Left kidney (tissue), 1 donor: ENCODE measurements at regions not wholly inside any gene's neighbourhood (a gene's known extent, or its start where the extent isn't known, plus 50 kb on each side); places are given as distances from the start of the nearest gene placed in this dataset.
"Not testable (repeated sequence)": the region's sequence is repeated elsewhere in the genome, so short reads cannot be mapped to it uniquely, and the experiment has no call there.

ENCODE experiments used
- DNase-seq: peaks from one replicate; pipeline ENCODE4 v3.0.0-alpha.2; 2013

- DNase-seq = peak; percentile 55
Observed at GRCh38 chr4:12447451-12447850, 1018.8 kb upstream of the HS3ST1 start.

DNA sequence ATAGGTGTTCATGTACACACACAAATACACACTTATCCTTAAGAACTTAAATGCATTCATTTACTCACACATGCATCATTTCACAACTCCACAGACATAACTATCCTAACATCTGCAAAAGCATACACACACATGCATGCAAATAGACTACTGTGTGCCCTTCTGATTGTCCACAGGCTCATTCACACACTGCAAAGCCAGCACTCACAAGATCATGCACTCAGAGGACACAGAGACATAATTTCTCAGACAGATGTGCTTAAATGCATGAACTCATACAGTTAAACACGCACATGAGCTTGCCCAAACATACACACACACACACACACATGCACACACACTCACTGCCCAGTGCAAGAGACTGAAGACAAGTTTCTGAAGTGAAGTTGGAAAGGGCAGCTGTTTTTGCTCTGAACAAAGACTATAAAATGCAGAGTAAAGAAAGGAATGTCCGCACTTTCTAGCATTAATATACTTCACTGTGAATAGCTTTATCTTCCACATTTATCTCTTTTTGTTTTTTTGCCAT is 1018.0 kb upstream of the HS3ST1 start:
- peak; percentile 15 for DNase-seq

DNA sequence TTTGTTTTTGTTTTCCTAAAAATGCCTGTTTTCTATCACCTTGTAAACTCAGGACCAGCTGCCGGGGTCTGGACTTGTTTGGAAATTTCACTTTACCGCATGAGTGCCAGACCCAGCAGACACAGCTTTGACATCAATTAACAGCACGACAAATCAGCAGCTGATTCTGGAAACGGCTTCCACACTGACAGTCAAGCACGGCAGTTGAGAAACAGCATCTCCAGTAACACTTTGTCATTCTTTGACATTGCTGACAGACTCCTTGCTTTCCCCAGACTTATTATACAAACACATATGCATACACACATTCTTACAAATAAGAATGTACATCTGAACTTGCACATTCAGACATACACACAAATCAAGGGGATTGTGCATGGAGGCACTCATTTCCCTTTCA is 1017.6 kb upstream of the HS3ST1 start:
- peak; percentile 11 for DNase-seq

DNA sequence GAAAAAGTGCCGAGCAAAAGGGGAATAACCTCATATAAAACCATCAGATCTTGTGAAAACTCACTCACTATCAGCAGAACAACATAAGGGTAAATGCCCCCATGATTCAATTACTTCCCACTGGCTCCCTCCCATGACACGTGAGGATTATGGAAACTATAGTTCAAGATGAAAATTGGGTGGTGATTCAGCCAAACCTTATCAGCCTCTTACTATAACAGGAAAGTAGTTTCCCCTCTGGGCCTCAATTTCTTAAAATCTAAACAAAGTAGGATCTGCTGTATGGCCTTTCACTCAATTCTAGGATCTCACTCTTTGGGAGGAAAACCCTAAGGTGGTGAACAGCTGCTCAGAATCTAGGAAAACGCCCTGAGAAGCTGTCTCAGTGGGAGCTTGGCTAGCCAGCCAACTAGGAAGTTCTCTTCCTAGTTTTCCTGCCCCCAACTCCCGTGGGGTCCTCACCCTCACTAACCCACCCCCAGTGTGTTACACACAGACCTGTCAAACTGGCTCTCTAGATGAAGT is 1017.1 kb upstream of the HS3ST1 start:
- peak; percentile 10 for DNase-seq

DNA sequence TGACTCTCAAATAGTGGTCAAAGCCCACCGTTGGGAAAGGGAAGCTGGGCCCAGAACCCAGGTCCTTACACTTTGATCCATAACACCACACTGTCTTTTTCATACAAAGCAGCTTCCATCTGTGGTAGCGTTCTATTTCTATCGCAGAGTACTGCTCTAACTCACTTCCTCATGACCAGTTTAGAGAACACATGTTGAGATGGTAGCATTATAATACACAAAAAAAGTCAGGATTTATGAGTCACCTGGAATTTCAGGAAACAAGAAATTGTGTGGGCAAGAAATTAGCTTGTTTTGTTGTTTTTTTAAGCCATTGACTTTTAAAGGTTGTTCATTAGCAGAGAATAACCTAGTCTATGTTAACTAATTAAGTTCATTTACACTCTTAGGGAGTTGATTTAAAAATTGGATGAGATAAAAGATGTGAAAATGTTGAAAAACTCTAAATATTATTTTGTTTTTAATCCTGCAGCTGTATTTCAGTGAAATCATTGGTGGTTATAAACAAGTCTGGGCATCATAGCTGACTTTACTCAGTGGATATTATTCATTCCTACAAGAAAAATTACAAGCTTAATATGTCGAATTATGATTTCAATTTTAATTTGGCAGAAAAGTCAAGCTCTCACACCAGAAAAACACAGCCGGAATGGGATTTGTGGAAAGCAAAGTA is 1011.1 kb upstream of the HS3ST1 start:
- no peak for DNase-seq

GRCh38 chr4:12431259-12431658 is 1002.6 kb upstream of the HS3ST1 start:
- not testable (repeated sequence) for DNase-seq

DNA sequence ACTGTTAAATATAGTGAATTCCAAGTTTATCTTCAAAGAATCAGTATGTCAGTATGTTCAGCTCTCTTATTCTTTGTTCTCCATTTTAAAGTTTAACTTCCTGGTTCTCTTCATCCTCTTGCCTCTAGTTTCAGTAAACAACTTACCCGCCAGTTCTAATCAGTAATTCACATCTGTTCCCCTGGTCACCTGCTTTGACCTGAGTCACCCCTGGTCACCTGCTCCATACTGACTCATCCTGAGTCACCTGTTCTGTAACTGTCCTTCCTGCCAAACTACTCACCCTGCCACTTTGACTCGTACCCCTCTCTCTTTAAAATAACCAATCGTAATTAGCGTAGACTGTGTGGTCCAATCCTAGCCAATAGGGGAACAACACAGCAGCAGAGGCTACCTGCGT is 992.7 kb upstream of the HS3ST1 start:
- no peak for DNase-seq

DNA sequence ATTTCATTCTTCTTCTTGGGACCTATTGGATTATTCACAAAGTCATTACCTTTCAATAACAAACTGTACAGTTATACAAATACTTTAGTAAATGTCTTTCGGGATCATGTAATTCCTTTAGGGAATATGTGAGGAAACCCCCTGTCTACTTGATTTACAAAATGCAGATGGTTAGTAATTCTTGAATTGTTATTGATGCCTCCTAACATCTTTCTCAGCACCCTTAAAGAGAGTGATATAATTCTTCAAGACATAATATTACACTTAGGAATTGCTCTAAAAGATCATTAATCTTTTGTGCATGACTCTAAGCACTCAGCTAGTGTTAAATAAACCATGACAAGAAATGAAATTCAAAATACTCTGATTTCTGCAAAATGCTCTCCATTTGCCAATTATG is 988.1 kb upstream of the HS3ST1 start:
- DNase-seq = no peak

DNA sequence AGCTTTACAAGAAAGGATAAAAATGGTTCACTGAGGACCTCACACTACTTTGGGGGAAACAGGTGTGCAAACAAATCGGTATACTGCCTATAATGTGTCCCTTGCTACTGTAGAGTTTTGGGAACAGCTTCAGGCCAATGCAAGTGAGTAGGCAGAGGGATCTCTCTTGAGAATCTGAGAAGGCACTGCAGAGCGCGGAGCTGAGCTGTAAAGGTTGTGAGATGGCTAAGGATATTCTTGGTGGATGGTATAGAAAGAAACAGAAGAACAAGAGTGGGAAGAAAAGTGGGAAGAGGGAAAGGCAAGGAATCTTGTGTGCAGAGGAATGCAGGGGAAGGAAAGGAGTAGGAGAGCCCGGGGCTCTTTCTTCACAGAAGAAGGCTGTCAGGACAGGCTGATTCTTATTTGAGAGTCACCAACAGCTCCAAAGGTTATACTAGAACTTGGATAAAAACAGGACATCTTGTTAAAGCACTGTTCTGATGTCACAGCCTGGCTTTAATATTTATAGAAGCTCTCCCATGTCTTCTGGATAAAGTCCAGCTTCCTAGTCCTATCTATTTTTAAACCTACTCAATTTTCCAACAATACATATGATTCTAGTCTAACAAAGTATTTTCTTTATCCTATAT is 985.6 kb upstream of the HS3ST1 start:
- DNase-seq = no peak

DNA sequence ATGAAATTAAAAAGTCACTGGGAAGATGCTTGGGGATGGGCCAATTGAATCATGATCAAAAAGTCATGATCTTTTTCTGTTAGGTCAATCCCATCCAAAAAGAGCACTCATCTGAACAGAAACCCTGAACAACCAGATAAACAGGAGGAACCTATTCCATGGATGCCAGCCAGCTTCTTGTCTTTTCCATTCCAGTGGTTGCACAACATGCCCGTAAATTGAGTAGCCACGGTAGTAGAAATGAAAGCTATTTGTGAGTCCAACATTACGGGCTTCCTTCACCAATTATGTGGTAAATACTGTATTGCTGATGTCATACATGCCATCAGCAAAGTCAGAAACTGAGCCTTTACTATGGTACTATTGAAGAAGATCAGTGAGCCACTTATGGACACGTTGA is 982.4 kb upstream of the HS3ST1 start:
- DNase-seq = no peak

- DNase-seq = no peak
Observed at GRCh38 chr4:12409507-12410190, 981.0 kb upstream of the HS3ST1 start.

GRCh38 chr4:12408364-12408763 is 979.7 kb upstream of the HS3ST1 start:
- DNase-seq = no peak

GRCh38 chr4:12403175-12403574 is 974.5 kb upstream of the HS3ST1 start:
- DNase-seq = no peak

GRCh38 chr4:12399781-12400180 is 971.1 kb upstream of the HS3ST1 start:
- no peak for DNase-seq

- no peak for DNase-seq
Observed at GRCh38 chr4:12393631-12394262, 965.1 kb upstream of the HS3ST1 start.

DNA sequence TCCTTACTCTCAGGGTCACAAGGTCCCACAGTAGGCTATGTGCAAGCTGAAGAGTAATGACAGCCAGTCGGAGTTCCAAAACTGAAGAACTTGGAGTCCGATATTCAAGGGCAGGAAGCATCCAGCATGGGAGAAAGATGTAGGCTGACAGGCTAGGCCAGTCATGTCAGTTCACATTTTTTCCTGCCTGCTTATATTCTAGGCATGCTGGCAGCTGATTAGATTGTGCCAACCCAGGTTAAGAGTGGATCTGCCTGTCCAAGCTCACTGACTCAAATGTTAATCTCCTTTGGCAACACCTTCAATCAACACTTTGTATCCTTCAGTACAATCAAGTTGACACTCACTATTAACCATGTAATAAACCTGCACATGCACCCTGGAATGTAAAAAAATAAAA is 960.9 kb upstream of the HS3ST1 start:
- no peak for DNase-seq

- DNase-seq = no peak
Observed at GRCh38 chr4:12382567-12382966, 953.9 kb upstream of the HS3ST1 start.

DNA sequence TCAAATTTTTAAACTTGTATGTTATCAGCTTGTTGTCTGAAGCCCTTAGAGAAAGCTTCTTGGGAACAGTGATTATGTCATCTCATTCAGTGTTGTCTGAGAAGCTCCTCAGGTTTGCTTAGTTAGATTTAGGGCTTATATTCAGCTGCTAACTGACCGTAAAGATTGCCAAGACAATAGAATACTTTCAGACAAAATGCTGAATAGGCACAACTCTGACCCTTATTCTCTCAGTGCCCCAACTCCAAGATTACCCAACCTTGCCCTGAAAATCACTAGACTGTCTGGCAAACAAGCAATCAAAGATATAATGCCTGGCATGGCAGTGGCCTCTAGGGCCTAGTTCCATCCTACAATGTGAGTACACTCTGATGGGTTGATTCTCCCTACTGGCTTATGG is 950.5 kb upstream of the HS3ST1 start:
- no peak for DNase-seq

DNA sequence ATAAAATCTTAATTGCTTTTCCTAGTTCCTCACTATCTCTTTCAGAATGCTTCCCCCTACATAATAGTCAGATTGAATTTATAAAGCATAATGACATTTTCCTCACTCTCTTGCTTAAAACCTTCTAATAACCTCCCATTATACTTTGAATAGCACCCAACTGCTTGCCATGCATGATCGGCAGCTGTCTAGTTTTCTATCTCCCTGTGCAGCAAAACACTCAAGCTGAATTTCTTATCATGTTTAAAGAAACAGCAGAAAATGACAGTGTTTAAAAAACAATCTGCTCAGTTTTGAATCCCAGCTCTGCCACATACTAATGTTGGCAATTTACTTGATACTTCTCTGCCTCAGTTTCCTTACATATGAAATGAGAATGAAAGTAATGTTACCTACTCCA is 947.1 kb upstream of the HS3ST1 start:
- DNase-seq = no peak

- not testable (repeated sequence) for DNase-seq
Observed at GRCh38 chr4:12365869-12366268, 937.2 kb upstream of the HS3ST1 start.

- no peak for DNase-seq
Observed at GRCh38 chr4:12360391-12360790, 931.7 kb upstream of the HS3ST1 start.

- DNase-seq = no peak
Observed at GRCh38 chr4:12359420-12359819, 930.7 kb upstream of the HS3ST1 start.

DNA sequence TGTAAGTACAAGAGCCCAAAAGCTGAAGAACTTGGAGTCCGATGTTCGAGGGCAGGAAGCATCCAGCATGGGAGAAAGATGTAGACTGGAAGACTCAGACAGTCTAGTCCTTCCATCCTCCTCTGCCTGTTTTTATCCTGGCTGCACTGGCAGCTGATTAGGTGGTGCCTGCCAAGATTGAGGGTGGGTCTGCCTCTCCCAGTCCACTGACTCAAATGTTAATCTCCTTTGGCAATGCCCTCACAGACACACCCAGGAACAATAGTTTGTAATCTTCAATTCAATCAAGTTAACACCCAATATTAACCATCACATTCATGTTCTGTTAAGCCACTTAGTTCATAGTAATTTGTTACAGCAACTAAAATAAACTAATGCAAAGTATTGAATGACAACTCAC is 904.4 kb upstream of the HS3ST1 start:
- DNase-seq = not testable (repeated sequence)
